GM21786 (cell line): ENCODE measurements at regions not wholly inside any gene's neighbourhood (a gene's known extent, or its start where the extent isn't known, plus 50 kb on each side); places are given as distances from the start of the nearest gene placed in this dataset.
"Not testable (repeated sequence)": the region's sequence is repeated elsewhere in the genome, so short reads cannot be mapped to it uniquely, and the experiment has no call there.

Source experiments
- ATAC-seq: cut with Tn5 transposase; IDR thresholded peaks from one replicate; pipeline ENCODE4 v1.9.1; 2021; ENCODE audit not compliant: unreplicated experiment

- no peak for ATAC-seq
These were observed 275.6 kb downstream of the RAP2B start for GRCh38 chr3:153437666-153438065.

GRCh38 chr3:153438271-153438670, 276.2 kb downstream of the RAP2B start:
- ATAC-seq, result no peak

- ATAC-seq, result no peak
These were observed 277.8 kb downstream of the RAP2B start for GRCh38 chr3:153439780-153440179.

GRCh38 chr3:153440311-153440710, 278.3 kb downstream of the RAP2B start:
- no peak for ATAC-seq

GRCh38 chr3:153442386-153442785, 280.4 kb downstream of the RAP2B start:
- no peak for ATAC-seq

- ATAC-seq, result no peak
These were observed 280.9 kb downstream of the RAP2B start for GRCh38 chr3:153442799-153443487.

GRCh38 chr3:153443961-153444360, 281.9 kb downstream of the RAP2B start:
- ATAC-seq, result no peak

- ATAC-seq, result no peak
These were observed 283.8 kb downstream of the RAP2B start for GRCh38 chr3:153445817-153446216.

GRCh38 chr3:153448151-153448829, 286.3 kb downstream of the RAP2B start:
- no peak for ATAC-seq

- ATAC-seq, result no peak
These were observed 295.0 kb downstream of the RAP2B start for GRCh38 chr3:153456833-153457545.

GRCh38 chr3:153458881-153459280, 296.9 kb downstream of the RAP2B start:
- no peak for ATAC-seq

- no peak for ATAC-seq
These were observed 300.5 kb downstream of the RAP2B start for GRCh38 chr3:153462545-153462944.

- ATAC-seq, result peak; percentile 88
These were observed 301.9 kb downstream of the RAP2B start for GRCh38 chr3:153463895-153464294.

- no peak for ATAC-seq
These were observed 307.1 kb downstream of the RAP2B start for GRCh38 chr3:153469162-153469561.

GRCh38 chr3:153484842-153485241, 322.8 kb downstream of the RAP2B start:
- no peak for ATAC-seq

- ATAC-seq, result no peak
These were observed 333.4 kb downstream of the RAP2B start for GRCh38 chr3:153495422-153495821.

GRCh38 chr3:153502682-153503081, 340.7 kb downstream of the RAP2B start:
- ATAC-seq, result no peak

- ATAC-seq, result no peak
These were observed 341.8 kb downstream of the RAP2B start for GRCh38 chr3:153503873-153504272.

- not testable (repeated sequence) for ATAC-seq
These were observed 344.2 kb downstream of the RAP2B start for GRCh38 chr3:153506205-153506604.

- ATAC-seq, result not testable (repeated sequence)
These were observed 344.7 kb downstream of the RAP2B start for GRCh38 chr3:153506686-153507085.

GRCh38 chr3:153513236-153513635, 351.2 kb downstream of the RAP2B start:
- ATAC-seq, result no peak

GRCh38 chr3:153528473-153528872, 366.4 kb downstream of the RAP2B start:
- no peak for ATAC-seq
